CD4-positive, alpha-beta T cell (primary cell): ENCODE measurements at regions not wholly inside any gene's neighbourhood (a gene's known extent, or its start where the extent isn't known, plus 50 kb on each side); places are given as distances from the start of the nearest gene placed in this dataset.

Experiments
- ATAC-seq: fragments of 200-7000 bp; cut with Tn5 transposase; one replicate; pipeline ENCODE4 v1.10.0; 2022; ENCODE audit warnings: mild to moderate bottlenecking; ENCODE audit not compliant: poor library complexity
- CTCF ChIA-PET: fragments of 350-600 bp; sonication (Branson Sonifier 250); formaldehyde crosslinking; loops from one replicate; lab custom pipeline; 2021; ENCODE audit warnings: antibody characterized with exemption, inconsistent platforms; lab: Charles Lee
- POLR2A ChIA-PET: fragments of 350-600 bp; sonication (Branson Sonifier 250); formaldehyde crosslinking; loops from one replicate; lab custom pipeline; 2021; ENCODE audit warnings: antibody characterized with exemption, inconsistent platforms; lab: Charles Lee
- DNase-seq, 14 experiments: peaks; one replicate each; pipeline ENCODE4 v3.0.0-alpha.2; 2013 to 2020; ENCODE audit warnings: mixed read lengths in 2 of 14
- H3K27ac ChIP-seq, 2 donors: one replicate each; pipeline versions ENCODE4 v1.5.1 to v1.7.0; 2013; ENCODE audit warnings: low read length in 2 of 2, low read depth in 1 of 2, mild to moderate bottlenecking in 1 of 2
- H3K27me3 ChIP-seq, 2 experiments: 1 replicate in 1 of 2; 2 replicates in 1 of 2; pipeline versions ENCODE4 v1.6.1 to v1.7.0; 2013; ENCODE audit warnings: low read length in 2 of 2, control low read depth in 1 of 2, mild to moderate bottlenecking in 1 of 2, moderate library complexity in 1 of 2; ENCODE audit not compliant: insufficient read depth in 2 of 2, control insufficient read depth in 1 of 2
- H3K36me3 ChIP-seq: one replicate; pipeline ENCODE4 v1.6.1; 2013; ENCODE audit warnings: low read length, control low read depth; ENCODE audit not compliant: insufficient read depth
- H3K4me1 ChIP-seq: one replicate; pipeline ENCODE4 v1.6.1; 2013; ENCODE audit warnings: low read length, control low read depth; ENCODE audit not compliant: insufficient read depth
- H3K4me3 ChIP-seq: one replicate; pipeline ENCODE4 v1.5.1; 2013; ENCODE audit warnings: mild to moderate bottlenecking, low read length, moderate library complexity
- H3K9me3 ChIP-seq, 2 experiments: 1 replicate in 1 of 2; 2 replicates in 1 of 2; pipeline versions ENCODE4 v1.6.1 to v1.7.0; 2013; ENCODE audit warnings: low read length in 2 of 2, mild to moderate bottlenecking in 2 of 2, control low read depth in 1 of 2, moderate library complexity in 1 of 2; ENCODE audit not compliant: control insufficient read depth in 1 of 2, insufficient read depth in 1 of 2
- H3K27ac Mint-ChIP-seq: one replicate; pipeline ENCODE4 v1.8.0; 2020; ENCODE audit warnings: mixed read lengths
- H3K27me3 Mint-ChIP-seq: one replicate; pipeline ENCODE4 v1.8.0; 2021; ENCODE audit warnings: mixed read lengths
- H3K36me3 Mint-ChIP-seq: one replicate; pipeline ENCODE4 v1.8.0; 2021; ENCODE audit warnings: low read depth, mixed read lengths
- H3K4me1 Mint-ChIP-seq: one replicate; pipeline ENCODE4 v1.8.0; 2021; ENCODE audit warnings: low read depth, mixed read lengths
- H3K4me3 Mint-ChIP-seq: one replicate; pipeline ENCODE4 v1.8.0; 2020; ENCODE audit warnings: mild to moderate bottlenecking, mixed read lengths
- H3K9me3 Mint-ChIP-seq: one replicate; pipeline ENCODE4 v1.8.0; 2020; ENCODE audit warnings: mixed read lengths
- CTCF ChIP-seq: fragments of 200-600 bp; IDR thresholded peaks from one replicate; pipeline ENCODE4 v1.8.0; 2022; ENCODE audit warnings: antibody characterized with exemption, mild to moderate bottlenecking
- intact Hi-C, 2 experiments: fragments of 100-400 bp; cut with DNase I in 1 of 2; cut with micrococcal nuclease in 1 of 2; formaldehyde crosslinking; loops; one replicate each; pipeline versions ENCODE4 v1.15.1 to v1.9.0; 2023 to 2025; cut with DNase I, micrococcal nuclease

- intact Hi-C loops, result no loop called here
- Histone ChIP-seq H3K27ac (no peak overlapping the region), H3K27me3 (no peaks in the 10 kb centered on the region), H3K4me1 (no peaks in the 10 kb centered on the region), H3K4me3 (no peak overlapping the region), H3K36me3 (no peaks in the 10 kb centered on the region), H3K9me3 (no peaks in the 10 kb centered on the region)
- POLR2A ChIA-PET, result no interaction called here
- no peak overlapping the region for H3K4me3 Mint-ChIP-seq
- no peak for TF ChIP-seq CTCF
- no peak overlapping the region for H3K27ac Mint-ChIP-seq
- no peaks in the 10 kb centered on the region for H3K36me3 Mint-ChIP-seq
- no peaks in the 10 kb centered on the region for H3K27me3 Mint-ChIP-seq
- ATAC-seq (no peak), DNase-seq (no peak)
- H3K4me1 Mint-ChIP-seq, result no peaks in the 10 kb centered on the region
- CTCF ChIA-PET, result interaction anchor here (1.2 kb wide), 1 partner anchor 10 kb away, joined by 3 read pairs; no protein-coding TSS in a partner anchor
- H3K9me3 Mint-ChIP-seq, result no peaks in the 10 kb centered on the region
Measured at GRCh38 chr5:58143181-58143580, 316.7 kb downstream of the PLK2 start.

- Mint-ChIP-seq H3K4me1 (no peaks in the 10 kb centered on the region), H3K27ac (no peak overlapping the region), H3K36me3 (no peaks in the 10 kb centered on the region), H3K9me3 (no peaks in the 10 kb centered on the region), H3K4me3 (no peak overlapping the region), H3K27me3 (no peaks in the 10 kb centered on the region)
- no peaks in the 10 kb centered on the region for H3K9me3 ChIP-seq
- no peaks in the 10 kb centered on the region for H3K36me3 ChIP-seq
- H3K27ac ChIP-seq, result no peak overlapping the region
- H3K4me1 ChIP-seq, result no peaks in the 10 kb centered on the region
- POLR2A ChIA-PET, result no interaction called here
- H3K4me3 ChIP-seq, result no peak overlapping the region
- CTCF ChIA-PET, result no interaction called here
- DNase-seq (no peak), ATAC-seq (no peak)
- H3K27me3 ChIP-seq, result no peaks in the 10 kb centered on the region
- TF ChIP-seq CTCF, result no peak
- intact Hi-C loops, result no loop called here
Measured at GRCh38 chr5:58138791-58139190, 321.1 kb downstream of the PLK2 start.

- no peak for ATAC-seq
- TF ChIP-seq CTCF, result no peak
- Histone ChIP-seq H3K27me3 (no peaks in the 10 kb centered on the region), H3K9me3 (no peaks in the 10 kb centered on the region), H3K27ac (no peak overlapping the region), H3K4me1 (no peaks in the 10 kb centered on the region), H3K4me3 (no peak overlapping the region), H3K36me3 (no peaks in the 10 kb centered on the region)
- Mint-ChIP-seq H3K4me1 (no peaks in the 10 kb centered on the region), H3K36me3 (no peaks in the 10 kb centered on the region), H3K9me3 (no peaks in the 10 kb centered on the region), H3K27ac (no peak overlapping the region), H3K27me3 (no peaks in the 10 kb centered on the region), H3K4me3 (no peak overlapping the region)
- CTCF ChIA-PET, result interaction anchor here (1.3 kb wide), 1 partner anchor 14 kb away, joined by 3 read pairs; no protein-coding TSS in a partner anchor
- intact Hi-C loops, result no loop called here
- POLR2A ChIA-PET, result no interaction called here
- no peak for DNase-seq
Measured at GRCh38 chr5:58136406-58136805, 323.5 kb downstream of the PLK2 start.
